A549 (cell line): ENCODE measurements at regions not wholly inside any gene's neighbourhood (a gene's known extent, or its start where the extent isn't known, plus 50 kb on each side); places are given as distances from the start of the nearest gene placed in this dataset.

Experiments
- ATAC-seq, 2 experiments: fragments of 200-7000 bp in 1 of 2; fragments of >200 bp in 1 of 2; cut with Nextera tagmentation in 1 of 2; cut with Tn5 transposase in 1 of 2; 3 replicates each; pipeline versions ENCODE4 v1.8.0 to v1.9.1; 2018 to 2020; ENCODE audit warnings: mild to moderate bottlenecking in 1 of 2, moderate library complexity in 1 of 2
- CTCF ChIA-PET: fragments of 300-600 bp; sonication (Branson Sonifier 250); formaldehyde crosslinking; extraction: SDS; loops from one replicate; lab custom pipeline; 2021; ENCODE audit warnings: antibody characterized with exemption, inconsistent platforms; lab: Yijun Ruan, JAX
- POLR2A ChIA-PET: fragments of 350-600 bp; formaldehyde crosslinking; extraction: SDS; loops from one replicate; lab custom pipeline; 2021; ENCODE audit warnings: antibody characterized with exemption, inconsistent platforms; lab: Yijun Ruan, JAX
- DNase-seq, 2 experiments: peaks; one replicate each; pipeline versions ENCODE4 v3.0.0 to v3.0.0-alpha.2; 2011 to 2016; ENCODE audit warnings: low read depth in 1 of 2, low spot score in 1 of 2
- FAIRE-seq: peaks from 2 replicates; lab custom pipeline; 2011; peaks lifted over from hg19 to GRCh38; lab: Jason Lieb, UNC
- H3K27ac ChIP-seq, 2 experiments: fragments of >200 bp; sonication (Bioruptor Twin); formaldehyde crosslinking; 3 replicates each; pipeline ENCODE4 v1.5.1; 2016 to 2017
- H3K4me1 ChIP-seq: fragments of >200 bp; sonication (Bioruptor Twin); formaldehyde crosslinking; 3 replicates; pipeline ENCODE4 v1.6.1; 2016
- H3K4me2 ChIP-seq: fragments of >200 bp; sonication (Bioruptor Twin); formaldehyde crosslinking; 3 replicates; pipeline ENCODE4 v1.6.1; 2016
- H3K4me3 ChIP-seq: fragments of >200 bp; sonication (Bioruptor Twin); formaldehyde crosslinking; 3 replicates; pipeline ENCODE4 v1.5.1; 2016
- H3K9me3 ChIP-seq: fragments of >200 bp; sonication (Bioruptor Twin); formaldehyde crosslinking; 3 replicates; pipeline ENCODE4 v1.6.1; 2016
- ATOH8 ChIP-seq: fragments of 250-450 bp; sonication (Bioruptor Pico); IDR thresholded peaks from 2 replicates; pipeline ENCODE4 v1.5.0; 2020; ENCODE audit warnings: low read depth, mild to moderate bottlenecking, moderate library complexity
- BHLHE40 ChIP-seq: IDR thresholded peaks from 2 replicates; pipeline ENCODE4 v1.6.1; 2012; ENCODE audit warnings: low read depth, low read length, inconsistent platforms
- CBX2 ChIP-seq: fragments of 200-600 bp; sonication (generic); IDR thresholded peaks from 2 replicates; pipeline ENCODE4 v1.6.1; 2016; ENCODE audit warnings: low read depth, mild to moderate bottlenecking, borderline replicate concordance
- CEBPB ChIP-seq, 2 experiments: fragments of >200 bp in 1 of 2; sonication (Bioruptor Twin) in 1 of 2; formaldehyde crosslinking in 1 of 2; IDR thresholded peaks; 2 replicates each; pipeline ENCODE4 v1.6.1; 2012 to 2016
- CHD4 ChIP-seq: fragments of 200-600 bp; sonication (generic); IDR thresholded peaks from 2 replicates; pipeline ENCODE4 v1.6.1; 2016; ENCODE audit warnings: antibody characterized with exemption, mild to moderate bottlenecking, borderline replicate concordance
- EHF ChIP-seq: fragments of 250-450 bp; sonication (Bioruptor Pico); IDR thresholded peaks from 2 replicates; pipeline ENCODE4 v1.5.0; 2020; ENCODE audit warnings: mild to moderate bottlenecking
- EP300 ChIP-seq, 2 experiments: fragments of >200 bp; sonication (Bioruptor Twin); formaldehyde crosslinking; IDR thresholded peaks; 2 replicates in 1 of 2; 3 replicates in 1 of 2; pipeline ENCODE4 v1.6.1; 2016 to 2017
- FOSL2 ChIP-seq, 2 experiments: fragments of 450-650 bp in 1 of 2; fragments of >200 bp in 1 of 2; sonication (Bioruptor Twin) in 1 of 2; formaldehyde crosslinking; IDR thresholded peaks; 2 replicates each; pipeline versions ENCODE4 v1.5.0 to v1.6.1; 2016 to 2020; ENCODE audit warnings: mild to moderate bottlenecking in 1 of 2, moderate library complexity in 1 of 2
- HDAC2 ChIP-seq: fragments of 200-600 bp; sonication (generic); IDR thresholded peaks from 2 replicates; pipeline ENCODE4 v1.6.1; 2016
- HEYL ChIP-seq: fragments of 250-450 bp; sonication (Bioruptor Pico); IDR thresholded peaks from 2 replicates; pipeline ENCODE4 v1.8.0; 2021; ENCODE audit warnings: mild to moderate bottlenecking, moderate library complexity
- HOXB13 ChIP-seq: fragments of 250-450 bp; sonication (Bioruptor Pico); IDR thresholded peaks from 2 replicates; pipeline ENCODE4 v1.5.0; 2020; ENCODE audit warnings: low read depth, mild to moderate bottlenecking, moderate library complexity
- MAX ChIP-seq: IDR thresholded peaks from 2 replicates; pipeline ENCODE4 v1.6.1; 2012
- NFE2L2 ChIP-seq: fragments of 150-350 bp; conservative IDR thresholded peaks from 2 replicates; pipeline ENCODE4 v1.6.1; 2014; ENCODE audit warnings: low read length
- NPAS2 ChIP-seq: fragments of 250-450 bp; sonication (Bioruptor Pico); IDR thresholded peaks from 2 replicates; pipeline ENCODE4 v1.8.0; 2022; ENCODE audit warnings: mild to moderate bottlenecking, moderate library complexity, borderline replicate concordance
- POLR2A ChIP-seq: IDR thresholded peaks from 2 replicates; pipeline ENCODE4 v1.6.1; 2012; ENCODE audit warnings: mild to moderate bottlenecking, low read length
- RAD21 ChIP-seq, 2 experiments: fragments of >200 bp in 1 of 2; sonication (Bioruptor Twin) in 1 of 2; formaldehyde crosslinking in 1 of 2; IDR thresholded peaks in 1 of 2; conservative IDR thresholded peaks in 1 of 2; 2 replicates in 1 of 2; 3 replicates in 1 of 2; pipeline ENCODE4 v1.6.1; 2012 to 2018; ENCODE audit warnings: inconsistent platforms in 1 of 2
- RCOR1 ChIP-seq: fragments of 150-350 bp; IDR thresholded peaks from 2 replicates; pipeline ENCODE4 v1.6.1; 2014; ENCODE audit warnings: antibody characterized with exemption, low read length, low read depth
- RFX5 ChIP-seq: fragments of 450-650 bp; IDR thresholded peaks from 2 replicates; pipeline ENCODE4 v1.7.1; 2014; ENCODE audit warnings: antibody characterized with exemption, mild to moderate bottlenecking, moderate library complexity
- TP53 ChIP-seq: fragments of 250-450 bp; sonication (Bioruptor Pico); IDR thresholded peaks from 2 replicates; pipeline ENCODE4 v1.5.0; 2021; ENCODE audit warnings: mild to moderate bottlenecking, moderate library complexity
- ZSCAN20 ChIP-seq: fragments of 250-450 bp; sonication (Bioruptor Pico); IDR thresholded peaks from 2 replicates; pipeline ENCODE4 v1.8.0; 2022; ENCODE audit warnings: mild to moderate bottlenecking, moderate library complexity
- WGBS: methylation state at CpG from one replicate; pipeline ENCODE4 v1.1.6; 2017; ENCODE audit errors: missing lambda C conversion rate; 5-methylcytosine and 5-hydroxymethylcytosine counted together
- TF ChIP-seq, protein P1 (sequence below): fragments of >200 bp; sonication (Bioruptor Twin); formaldehyde crosslinking; IDR thresholded peaks from 3 replicates; pipeline ENCODE4 v1.6.1; 2016
- TF ChIP-seq, protein P2 (sequence below): IDR thresholded peaks from 2 replicates; pipeline ENCODE4 v1.6.1; 2012; ENCODE audit warnings: low read depth, borderline replicate concordance

- no peak for ATAC-seq
- Histone ChIP-seq H3K9me3 (no peaks in the 10 kb centered on the region), H3K4me2 (no peak overlapping the region), H3K4me3 (no peak overlapping the region), H3K4me1 (peaks cover 34% of the 10 kb centered on the region), H3K27ac (no peak overlapping the region; a peak in 1 of 6 replicates)
- CTCF ChIA-PET, result interaction anchor here (1.1 to 1.3 kb wide), 2 partner anchors 9 to 11 kb away, joined by 3 to 6 read pairs; no protein-coding TSS in a partner anchor
- no peak for DNase-seq
- TF ChIP-seq NFE2L2, result no peak
- TF ChIP-seq, protein P1, sequence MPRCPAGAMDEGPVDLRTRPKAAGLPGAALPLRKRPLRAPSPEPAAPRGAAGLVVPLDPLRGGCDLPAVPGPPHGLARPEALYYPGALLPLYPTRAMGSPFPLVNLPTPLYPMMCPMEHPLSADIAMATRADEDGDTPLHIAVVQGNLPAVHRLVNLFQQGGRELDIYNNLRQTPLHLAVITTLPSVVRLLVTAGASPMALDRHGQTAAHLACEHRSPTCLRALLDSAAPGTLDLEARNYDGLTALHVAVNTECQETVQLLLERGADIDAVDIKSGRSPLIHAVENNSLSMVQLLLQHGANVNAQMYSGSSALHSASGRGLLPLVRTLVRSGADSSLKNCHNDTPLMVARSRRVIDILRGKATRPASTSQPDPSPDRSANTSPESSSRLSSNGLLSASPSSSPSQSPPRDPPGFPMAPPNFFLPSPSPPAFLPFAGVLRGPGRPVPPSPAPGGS, result no peak
- no peak for TF ChIP-seq FOSL2 (IDR thresholded peaks at IDR 0.05)
- no peak for TF ChIP-seq FOSL2 (CRISPR knock-in tag; IDR thresholded peaks at IDR 0.05)
- no peak for TF ChIP-seq RCOR1
- no peak for TF ChIP-seq POLR2A
- TF ChIP-seq CEBPB (IDR thresholded peaks at IDR 0.05), result no peak
- TF ChIP-seq RAD21 (conservative IDR thresholded peaks at IDR 0.05 in 1 of 2, IDR thresholded peaks at IDR 0.05 in 1 of 2), result no peak
- POLR2A ChIA-PET, result no interaction called here
- no peak for FAIRE-seq
- WGBS, result 58% methylated on average over 17 of the region's 17 CpGs
Measured at GRCh38 chr2:19677825-19678518, 223.8 kb downstream of the TTC32 start.

GRCh38 chr2:19677215-19677777, 224.5 kb downstream of the TTC32 start:
- DNase-seq (no peak), ATAC-seq (no peak), FAIRE-seq (no peak)
- no peak for TF ChIP-seq HEYL
- no peak for TF ChIP-seq HDAC2
- no peak for TF ChIP-seq BHLHE40
- no peak for TF ChIP-seq CEBPB (IDR thresholded peaks at IDR 0.05)
- TF ChIP-seq RFX5, result no peak
- TF ChIP-seq ZSCAN20 (CRISPR knock-in tag), result no peak
- TF ChIP-seq CHD4, result no peak
- TF ChIP-seq HOXB13, result no peak
- no peak for TF ChIP-seq ATOH8 (CRISPR knock-in tag)
- no peak for TF ChIP-seq NPAS2 (CRISPR knock-in tag)
- no peak for TF ChIP-seq TP53 (CRISPR knock-in tag)
- no peak for TF ChIP-seq CBX2
- TF ChIP-seq EHF, result no peak
- TF ChIP-seq, protein P1, result no peak
- TF ChIP-seq MAX, result no peak
- no peak for TF ChIP-seq EP300 (IDR thresholded peaks at IDR 0.05)
- TF ChIP-seq, protein P2, sequence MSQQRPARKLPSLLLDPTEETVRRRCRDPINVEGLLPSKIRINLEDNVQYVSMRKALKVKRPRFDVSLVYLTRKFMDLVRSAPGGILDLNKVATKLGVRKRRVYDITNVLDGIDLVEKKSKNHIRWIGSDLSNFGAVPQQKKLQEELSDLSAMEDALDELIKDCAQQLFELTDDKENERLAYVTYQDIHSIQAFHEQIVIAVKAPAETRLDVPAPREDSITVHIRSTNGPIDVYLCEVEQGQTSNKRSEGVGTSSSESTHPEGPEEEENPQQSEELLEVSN, result no peak
- Histone ChIP-seq H3K4me2 (no peak overlapping the region), H3K4me3 (no peak overlapping the region), H3K27ac (peak overlapping the region in 1 of 2 experiments; percentile 3; a peak in 1 of 6 replicates), H3K4me1 (peaks cover 34% of the 10 kb centered on the region), H3K9me3 (no peaks in the 10 kb centered on the region)
- 72% methylated on average over 5 of the region's 5 CpGs for WGBS
- ChIA-PET CTCF (interaction anchor here (1.1 to 1.7 kb wide), 5 partner anchors 10 to 308 kb away, joined by 3 to 6 read pairs (median 3); no protein-coding TSS in a partner anchor), POLR2A (no interaction called here)
